DND-41 (cell line): ENCODE measurements at regions not wholly inside any gene's neighbourhood (a gene's known extent, or its start where the extent isn't known, plus 50 kb on each side); places are given as distances from the start of the nearest gene placed in this dataset.

ENCODE experiments used
- EZH2 ChIP-seq: IDR thresholded peaks from 3 replicates; pipeline ENCODE4 v1.6.1; 2012; ENCODE audit warnings: borderline replicate concordance, low read depth, mild to moderate bottlenecking, moderate library complexity, low read length, inconsistent platforms; ENCODE audit not compliant: severe bottlenecking
- TF ChIP-seq, protein P1 (sequence below): IDR thresholded peaks from 2 replicates; pipeline ENCODE4 v1.5.1; 2012; ENCODE audit warnings: borderline replicate concordance, low read length, moderate library complexity, mild to moderate bottlenecking; ENCODE audit not compliant: poor library complexity, severe bottlenecking; ENCODE audit errors: extremely low read depth

DNA sequence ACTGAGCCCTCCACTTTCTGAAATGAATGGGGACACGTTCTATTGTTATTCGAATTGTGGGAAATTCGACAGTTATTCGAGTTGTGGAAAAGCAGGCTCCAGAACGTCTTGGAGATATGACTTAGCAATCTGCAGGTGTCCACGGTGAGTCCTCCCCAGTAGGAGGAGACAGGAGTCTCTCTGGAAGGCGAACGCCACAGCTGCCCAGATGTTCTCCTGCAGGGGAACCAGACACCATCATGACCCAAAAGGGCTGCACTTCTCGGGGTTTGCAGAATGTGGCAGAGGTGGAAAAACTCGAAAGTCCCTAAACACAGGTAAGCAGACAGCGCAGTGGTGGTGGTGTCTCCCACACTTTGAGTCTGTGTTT, 363.6 kb upstream of the SFSWAP start:
- TF ChIP-seq, protein P1, sequence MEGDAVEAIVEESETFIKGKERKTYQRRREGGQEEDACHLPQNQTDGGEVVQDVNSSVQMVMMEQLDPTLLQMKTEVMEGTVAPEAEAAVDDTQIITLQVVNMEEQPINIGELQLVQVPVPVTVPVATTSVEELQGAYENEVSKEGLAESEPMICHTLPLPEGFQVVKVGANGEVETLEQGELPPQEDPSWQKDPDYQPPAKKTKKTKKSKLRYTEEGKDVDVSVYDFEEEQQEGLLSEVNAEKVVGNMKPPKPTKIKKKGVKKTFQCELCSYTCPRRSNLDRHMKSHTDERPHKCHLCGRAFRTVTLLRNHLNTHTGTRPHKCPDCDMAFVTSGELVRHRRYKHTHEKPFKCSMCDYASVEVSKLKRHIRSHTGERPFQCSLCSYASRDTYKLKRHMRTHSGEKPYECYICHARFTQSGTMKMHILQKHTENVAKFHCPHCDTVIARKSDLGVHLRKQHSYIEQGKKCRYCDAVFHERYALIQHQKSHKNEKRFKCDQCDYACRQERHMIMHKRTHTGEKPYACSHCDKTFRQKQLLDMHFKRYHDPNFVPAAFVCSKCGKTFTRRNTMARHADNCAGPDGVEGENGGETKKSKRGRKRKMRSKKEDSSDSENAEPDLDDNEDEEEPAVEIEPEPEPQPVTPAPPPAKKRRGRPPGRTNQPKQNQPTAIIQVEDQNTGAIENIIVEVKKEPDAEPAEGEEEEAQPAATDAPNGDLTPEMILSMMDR = no peak
- no peak for TF ChIP-seq EZH2
